GM18505 (cell line): ENCODE measurements at regions not wholly inside any gene's neighbourhood (a gene's known extent, or its start where the extent isn't known, plus 50 kb on each side); places are given as distances from the start of the nearest gene placed in this dataset.
A peak's percentile ranks its signal among the peaks of the same experiment; 100 is the strongest.

Source experiments
- ATAC-seq: cut with Tn5 transposase; IDR thresholded peaks from one replicate; pipeline ENCODE4 v1.9.1; 2021; ENCODE audit not compliant: unreplicated experiment
- POLR2A ChIP-seq: IDR thresholded peaks from 4 replicates; pipeline ENCODE4 v1.6.1; 2011; ENCODE audit warnings: borderline replicate concordance; ENCODE audit not compliant: insufficient read depth, insufficient read length; ENCODE audit errors: extremely low read depth

- TF ChIP-seq POLR2A: no peak
These were observed 345.6 kb downstream of the GRB14 start for GRCh38 chr2:164275659-164276058.

DNA sequence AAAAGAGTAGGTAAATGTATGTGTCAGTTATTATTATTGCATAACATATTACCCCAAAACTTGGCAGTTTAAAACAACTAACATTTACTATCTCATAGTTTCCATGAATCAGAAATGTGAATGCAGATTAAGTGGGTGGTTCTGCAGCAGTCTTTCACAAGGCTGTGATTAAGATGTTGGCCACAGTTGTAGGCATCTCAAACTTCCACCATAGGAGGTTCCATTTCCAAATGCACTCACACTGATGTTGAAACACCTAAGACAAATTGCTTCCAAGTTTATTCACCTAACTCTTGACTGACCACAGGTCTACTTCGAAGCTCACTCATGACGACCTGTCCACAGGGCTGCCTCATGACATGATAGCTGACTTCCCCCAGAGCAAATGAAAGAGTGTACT, 360.8 kb downstream of the GRB14 start:
- ATAC-seq: no peak
- TF ChIP-seq POLR2A: no peak

More at GRCh38 chr2:164275659-164276058, 345.6 kb downstream of the GRB14 start:
- ATAC-seq: no peak

DNA sequence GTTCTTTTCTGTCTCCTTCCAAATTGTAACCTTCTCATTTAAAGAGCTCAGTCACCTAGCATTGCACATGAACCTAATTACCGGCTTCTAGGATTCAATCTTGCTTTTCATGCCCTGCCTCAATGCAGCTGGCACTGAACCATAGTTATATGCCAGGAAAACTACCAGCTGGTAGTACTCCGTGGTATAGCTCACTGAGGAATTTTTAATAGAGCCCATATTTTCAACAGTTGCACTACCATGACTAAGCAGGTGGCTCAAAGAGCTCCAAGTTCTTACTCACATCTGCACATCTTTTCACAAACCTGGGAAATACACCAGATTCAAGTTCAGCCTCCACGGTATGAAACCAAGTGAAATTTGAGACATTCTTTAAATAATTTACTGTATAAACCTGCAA, 363.5 kb downstream of the GRB14 start:
- ATAC-seq: no peak
- no peak for TF ChIP-seq POLR2A

DNA sequence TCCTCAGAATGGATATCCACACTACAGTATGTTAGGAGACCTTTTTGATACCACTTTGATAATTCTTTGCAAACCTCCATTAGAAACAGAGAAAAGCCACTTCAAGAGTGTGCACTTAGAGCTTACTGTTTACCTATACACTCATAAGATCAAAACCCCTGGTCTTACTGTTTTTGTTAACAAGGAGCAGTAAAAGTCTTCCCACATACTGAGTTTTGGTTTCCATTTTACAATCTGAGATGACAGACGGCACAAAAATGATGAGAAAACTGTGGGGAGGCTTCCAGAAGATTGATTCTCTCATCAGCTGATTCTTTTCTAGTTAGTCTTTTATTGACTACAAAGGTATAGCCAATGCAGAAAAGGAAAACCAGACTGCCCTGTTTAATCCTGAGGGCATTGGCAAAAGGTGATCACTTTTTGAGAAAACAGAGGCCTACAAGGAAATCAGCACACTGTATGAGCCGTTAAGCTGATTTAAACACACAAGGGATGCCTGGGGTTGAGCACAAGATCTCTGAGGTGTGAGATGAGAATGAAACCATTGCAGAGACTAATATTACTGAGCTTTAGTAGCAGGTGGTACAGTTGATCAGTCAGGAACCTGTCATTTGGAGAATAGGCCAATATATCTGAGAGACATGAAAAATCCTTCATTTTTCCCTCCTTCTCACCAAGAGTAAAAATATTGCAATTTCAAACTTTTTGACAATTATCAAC, 368.6 kb downstream of the GRB14 start:
- TF ChIP-seq POLR2A: no peak
- peak; percentile 93 for ATAC-seq

DNA sequence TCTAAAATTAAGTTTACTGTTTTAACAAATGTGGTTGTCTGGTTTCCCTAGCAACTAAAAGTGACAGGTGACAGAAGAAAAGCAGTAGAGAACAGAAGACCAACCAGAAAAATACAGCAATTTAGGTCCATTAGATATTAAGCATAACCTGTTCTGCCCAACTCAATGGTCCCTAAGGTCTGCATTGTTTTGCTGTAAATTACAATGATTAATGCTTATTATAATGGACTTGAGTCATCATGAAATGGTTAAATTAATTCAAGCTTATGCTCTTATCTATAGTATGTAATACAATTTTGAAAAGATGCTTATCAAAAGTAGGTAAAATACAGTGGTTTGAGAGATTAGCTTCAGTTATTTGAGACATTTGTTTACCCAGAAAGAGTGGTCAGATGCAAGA, 378.0 kb downstream of the GRB14 start:
- no peak for TF ChIP-seq POLR2A
- ATAC-seq: no peak

GRCh38 chr2:164242409-164242808, 378.9 kb downstream of the GRB14 start:
- TF ChIP-seq POLR2A: no peak

DNA sequence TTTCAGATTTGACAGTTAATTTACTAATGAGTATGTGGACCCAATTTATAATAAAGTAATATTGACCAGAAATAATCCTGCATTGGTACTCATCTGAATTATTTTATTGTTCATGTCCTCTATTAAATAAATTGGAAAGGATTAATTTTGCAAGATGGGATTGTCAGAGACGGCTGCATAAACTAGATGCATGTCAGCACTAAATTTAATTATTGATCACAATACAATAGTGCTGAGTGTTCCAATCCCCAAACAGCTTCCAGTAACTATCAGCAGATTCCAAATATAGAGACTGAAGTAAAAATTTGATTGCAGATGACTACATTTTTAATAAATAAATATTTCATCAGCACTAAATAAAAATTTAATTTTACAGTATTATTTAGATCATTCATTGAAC, 387.2 kb downstream of the GRB14 start:
- ATAC-seq: no peak
- TF ChIP-seq POLR2A: no peak

More at GRCh38 chr2:164242409-164242808, 378.9 kb downstream of the GRB14 start:
- no peak for ATAC-seq

- ATAC-seq: no peak
- TF ChIP-seq POLR2A: no peak
These were observed 397.3 kb downstream of the GRB14 start for GRCh38 chr2:164224007-164224406.

GRCh38 chr2:164221473-164221872, 399.8 kb downstream of the GRB14 start:
- TF ChIP-seq POLR2A: no peak
- ATAC-seq: no peak

GRCh38 chr2:164220265-164220664, 401.0 kb downstream of the GRB14 start:
- no peak for ATAC-seq
- TF ChIP-seq POLR2A: no peak

- no peak for TF ChIP-seq POLR2A
- no peak for ATAC-seq
These were observed 407.4 kb downstream of the GRB14 start for GRCh38 chr2:164213916-164214315.

DNA sequence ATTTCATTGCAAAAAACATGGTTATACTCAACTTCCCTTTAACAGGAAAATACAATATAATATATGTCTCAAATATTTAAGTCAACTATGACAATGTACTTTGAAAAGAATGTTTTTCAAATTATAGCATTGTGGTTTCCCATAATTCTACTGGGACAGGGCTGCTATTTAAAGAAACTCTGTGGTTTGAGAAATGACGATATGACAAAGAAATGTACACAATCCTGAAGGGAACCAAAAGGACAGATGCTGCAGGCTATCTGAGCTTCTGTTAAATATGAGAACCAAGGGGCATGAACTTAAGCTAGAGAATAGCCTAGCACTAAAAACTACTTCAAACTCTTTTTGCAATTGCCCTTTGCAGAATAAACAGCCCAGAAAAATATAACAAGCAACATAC, 415.9 kb downstream of the GRB14 start:
- no peak for TF ChIP-seq POLR2A
- no peak for ATAC-seq

GRCh38 chr2:164203131-164203530, 418.2 kb downstream of the GRB14 start:
- TF ChIP-seq POLR2A: no peak
- ATAC-seq: no peak

DNA sequence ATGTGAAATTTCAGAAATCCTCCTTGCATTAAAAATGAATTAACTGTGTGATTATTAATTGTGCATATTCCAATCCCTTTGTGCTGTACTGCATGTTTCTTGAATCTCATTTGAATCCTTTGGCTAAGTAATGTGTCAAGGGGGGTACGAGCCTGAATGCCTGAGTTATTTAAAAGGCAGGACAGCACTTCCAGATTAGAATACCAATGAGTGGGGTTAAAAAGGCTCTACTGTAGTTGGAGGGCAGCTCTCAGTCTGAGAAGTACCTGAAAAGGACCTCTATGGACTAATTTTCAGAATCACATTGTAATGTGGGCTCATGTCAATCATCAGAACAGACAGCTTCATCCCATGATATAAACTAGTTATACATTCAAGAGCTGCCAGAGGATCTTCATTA, 423.0 kb downstream of the GRB14 start:
- ATAC-seq: no peak
- TF ChIP-seq POLR2A: no peak

DNA sequence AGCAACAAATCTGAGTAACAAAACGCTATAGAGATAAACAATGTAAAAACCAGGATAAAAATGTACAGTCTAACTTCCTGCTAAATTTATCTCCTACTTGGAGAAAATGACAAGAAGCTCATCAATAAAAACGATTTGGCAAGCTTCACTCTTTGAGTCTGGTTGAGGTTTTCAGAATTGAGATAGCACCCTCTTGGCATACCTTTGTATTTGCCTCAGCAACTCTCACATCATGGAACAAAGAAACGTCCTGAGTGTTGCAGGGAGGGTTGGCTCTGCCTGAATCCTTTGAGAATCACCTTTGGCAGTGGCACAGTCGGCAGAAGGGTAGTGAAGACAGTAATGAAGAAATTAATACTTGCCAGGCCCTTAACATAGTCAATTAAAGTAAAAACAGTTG, 430.6 kb downstream of the GRB14 start:
- TF ChIP-seq POLR2A: no peak
- no peak for ATAC-seq
